OCI-LY1 (cell line): ENCODE measurements at regions not wholly inside any gene's neighbourhood (a gene's known extent, or its start where the extent isn't known, plus 50 kb on each side); places are given as distances from the start of the nearest gene placed in this dataset.

ENCODE experiments used
- H2AFZ ChIP-seq: fragments of 200-600 bp; sonication (generic), shearing (Covaris generic); 2 replicates; pipeline ENCODE4 v1.6.0; 2014; ENCODE audit warnings: antibody characterized with exemption, mild to moderate bottlenecking, low read length
- H3F3A ChIP-seq: fragments of 200-600 bp; sonication (generic), shearing (Covaris generic); 2 replicates; pipeline ENCODE4 v1.6.0; 2014; ENCODE audit warnings: mild to moderate bottlenecking, antibody characterized with exemption, low read length, moderate library complexity; ENCODE audit not compliant: insufficient read depth
- H3K27ac ChIP-seq: fragments of 200-600 bp; sonication (generic); 2 replicates; pipeline ENCODE4 v1.5.1; 2014; ENCODE audit warnings: low read length, mixed run types, mild to moderate bottlenecking, low read depth; ENCODE audit not compliant: poor library complexity, severe bottlenecking
- H3K27me3 ChIP-seq: fragments of 200-600 bp; sonication (generic); 2 replicates; pipeline ENCODE4 v1.6.0; 2014; ENCODE audit warnings: antibody characterized with exemption, mild to moderate bottlenecking, low read length, moderate library complexity; ENCODE audit not compliant: insufficient read depth
- H3K36me3 ChIP-seq: fragments of 200-600 bp; sonication (generic); 2 replicates; pipeline ENCODE4 v1.6.1; 2014; ENCODE audit warnings: mild to moderate bottlenecking, antibody characterized with exemption, low read length, moderate library complexity, mixed read lengths; ENCODE audit not compliant: insufficient read depth
- H3K4me1 ChIP-seq: fragments of 200-600 bp; sonication (generic); 2 replicates; pipeline ENCODE4 v1.5.1; 2014; ENCODE audit warnings: mild to moderate bottlenecking, low read length, moderate library complexity; ENCODE audit not compliant: insufficient read depth, severe bottlenecking
- H3K4me2 ChIP-seq: fragments of 200-600 bp; sonication (generic), shearing (Covaris generic); 2 replicates; pipeline ENCODE4 v1.6.1; 2014; ENCODE audit warnings: low read length
- H3K4me3 ChIP-seq: fragments of 200-600 bp; sonication (generic); 2 replicates; pipeline ENCODE4 v1.5.1; 2014; ENCODE audit warnings: low read length, low read depth, mild to moderate bottlenecking, mixed read lengths; ENCODE audit not compliant: poor library complexity, severe bottlenecking
- H3K79me2 ChIP-seq: fragments of 200-600 bp; shearing (Covaris generic); 2 replicates; pipeline ENCODE4 v1.6.1; 2016; ENCODE audit warnings: mixed run types, low read length, mixed read lengths; ENCODE audit not compliant: insufficient read depth
- H3K9ac ChIP-seq: fragments of 200-600 bp; sonication (generic), shearing (Covaris generic); 2 replicates; pipeline ENCODE4 v1.6.1; 2014; ENCODE audit warnings: mild to moderate bottlenecking, low read length, mixed read lengths
- H3K9me2 ChIP-seq: fragments of 200-600 bp; sonication (generic), shearing (Covaris generic); 2 replicates; pipeline ENCODE4 v1.6.1; 2014; ENCODE audit warnings: low read depth, mild to moderate bottlenecking, low read length, mixed read lengths
- H3K9me3 ChIP-seq: fragments of 200-600 bp; shearing (Covaris generic); 2 replicates; pipeline ENCODE4 v1.6.1; 2014; ENCODE audit warnings: low read length, mixed read lengths
- H4K20me1 ChIP-seq: fragments of 200-600 bp; sonication (generic), shearing (Covaris generic); 2 replicates; pipeline ENCODE4 v1.6.0; 2016; ENCODE audit warnings: mild to moderate bottlenecking, low read length; ENCODE audit not compliant: insufficient read depth
- EZH2 ChIP-seq: fragments of 200-600 bp; sonication (generic), shearing (Covaris generic); IDR thresholded peaks from 2 replicates; pipeline ENCODE4 v1.8.0; 2017; ENCODE audit warnings: borderline replicate concordance, mixed run types, mild to moderate bottlenecking, antibody characterized with exemption, low read length, moderate library complexity, mixed read lengths
- TF ChIP-seq, protein P1 (sequence below): fragments of 200-600 bp; sonication (generic), shearing (Covaris generic); IDR thresholded peaks from 2 replicates; pipeline ENCODE4 v1.5.1; 2017; ENCODE audit warnings: mild to moderate bottlenecking, antibody characterized with exemption, low read length, moderate library complexity, mixed read lengths

DNA sequence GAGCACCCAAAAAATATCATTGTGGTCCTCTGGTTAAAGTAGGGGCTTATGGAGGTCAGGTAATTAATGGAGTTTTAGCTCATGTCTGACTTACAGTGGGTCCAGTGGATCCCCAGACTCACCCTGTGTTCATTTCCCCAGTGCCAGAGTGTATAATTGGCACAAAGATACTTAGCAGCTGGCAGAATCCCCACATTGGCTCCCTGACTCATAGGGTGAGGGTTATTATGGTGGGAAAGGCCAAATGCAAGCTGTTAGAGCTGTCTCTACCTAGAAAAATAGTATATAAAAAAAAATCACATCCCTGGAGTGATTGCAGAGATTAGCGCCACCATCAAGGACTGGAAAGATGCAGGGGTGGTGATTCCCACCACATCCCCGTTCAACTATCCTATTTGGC lies 1067.6 kb upstream of the ACVR2A start:
- TF ChIP-seq, protein P1, sequence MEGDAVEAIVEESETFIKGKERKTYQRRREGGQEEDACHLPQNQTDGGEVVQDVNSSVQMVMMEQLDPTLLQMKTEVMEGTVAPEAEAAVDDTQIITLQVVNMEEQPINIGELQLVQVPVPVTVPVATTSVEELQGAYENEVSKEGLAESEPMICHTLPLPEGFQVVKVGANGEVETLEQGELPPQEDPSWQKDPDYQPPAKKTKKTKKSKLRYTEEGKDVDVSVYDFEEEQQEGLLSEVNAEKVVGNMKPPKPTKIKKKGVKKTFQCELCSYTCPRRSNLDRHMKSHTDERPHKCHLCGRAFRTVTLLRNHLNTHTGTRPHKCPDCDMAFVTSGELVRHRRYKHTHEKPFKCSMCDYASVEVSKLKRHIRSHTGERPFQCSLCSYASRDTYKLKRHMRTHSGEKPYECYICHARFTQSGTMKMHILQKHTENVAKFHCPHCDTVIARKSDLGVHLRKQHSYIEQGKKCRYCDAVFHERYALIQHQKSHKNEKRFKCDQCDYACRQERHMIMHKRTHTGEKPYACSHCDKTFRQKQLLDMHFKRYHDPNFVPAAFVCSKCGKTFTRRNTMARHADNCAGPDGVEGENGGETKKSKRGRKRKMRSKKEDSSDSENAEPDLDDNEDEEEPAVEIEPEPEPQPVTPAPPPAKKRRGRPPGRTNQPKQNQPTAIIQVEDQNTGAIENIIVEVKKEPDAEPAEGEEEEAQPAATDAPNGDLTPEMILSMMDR = no peak
- no peaks in the 10 kb centered on the region for H3K4me1 ChIP-seq
- H3K27me3 ChIP-seq = no peaks in the 10 kb centered on the region
- H3K9ac ChIP-seq = no peak overlapping the region
- no peak overlapping the region for H2AFZ ChIP-seq
- H4K20me1 ChIP-seq = no peaks in the 10 kb centered on the region
- no peaks in the 10 kb centered on the region for H3K36me3 ChIP-seq
- H3K9me3 ChIP-seq = no peaks in the 10 kb centered on the region
- H3K27ac ChIP-seq = no peak overlapping the region
- H3K4me3 ChIP-seq = no peak overlapping the region
- no peak overlapping the region for H3K4me2 ChIP-seq
- no peaks in the 10 kb centered on the region for H3K79me2 ChIP-seq
- no peaks in the 10 kb centered on the region for H3K9me2 ChIP-seq
- no peaks in the 10 kb centered on the region for H3F3A ChIP-seq

- Histone ChIP-seq H3K4me1 (no peaks in the 10 kb centered on the region), H3K9me2 (no peaks in the 10 kb centered on the region), H3F3A (no peaks in the 10 kb centered on the region), H3K36me3 (no peaks in the 10 kb centered on the region), H3K4me2 (no peak overlapping the region), H3K4me3 (no peak overlapping the region), H3K27me3 (no peaks in the 10 kb centered on the region), H4K20me1 (no peaks in the 10 kb centered on the region), H3K9ac (no peak overlapping the region), H2AFZ (no peak overlapping the region), H3K27ac (no peak overlapping the region), H3K9me3 (no peaks in the 10 kb centered on the region), H3K79me2 (no peaks in the 10 kb centered on the region)
- TF ChIP-seq, protein P1 = no peak
- TF ChIP-seq EZH2 = no peak
Observed at GRCh38 chr2:146776596-146776995, 1068.2 kb upstream of the ACVR2A start.

DNA sequence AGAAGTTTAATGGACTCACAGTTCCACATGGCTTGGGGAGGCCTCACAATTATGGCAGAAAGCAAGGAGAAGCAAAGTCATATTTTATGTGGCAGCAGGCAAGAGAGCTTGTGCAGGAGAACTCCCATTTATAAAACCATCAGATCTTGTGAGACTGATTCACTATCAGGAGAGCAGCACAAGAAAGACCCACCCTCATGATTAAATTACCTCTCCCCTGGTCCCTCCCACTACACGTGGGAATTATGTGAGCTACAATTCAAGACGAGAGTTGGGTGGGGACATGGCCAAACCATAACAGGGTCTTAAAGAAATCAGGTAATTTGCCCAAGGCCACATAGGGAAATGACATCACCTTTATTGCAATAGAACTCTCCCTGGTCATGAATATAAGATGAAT lies 1073.3 kb upstream of the ACVR2A start:
- Histone ChIP-seq H2AFZ (no peak overlapping the region), H3K36me3 (no peaks in the 10 kb centered on the region), H3K4me3 (no peak overlapping the region), H3K9ac (no peak overlapping the region), H3K4me1 (no peaks in the 10 kb centered on the region), H3F3A (no peaks in the 10 kb centered on the region), H3K4me2 (no peak overlapping the region), H3K9me2 (no peaks in the 10 kb centered on the region), H4K20me1 (no peaks in the 10 kb centered on the region), H3K9me3 (no peaks in the 10 kb centered on the region), H3K27me3 (no peaks in the 10 kb centered on the region), H3K79me2 (no peaks in the 10 kb centered on the region), H3K27ac (no peak overlapping the region)
- TF ChIP-seq, protein P1 = no peak
- TF ChIP-seq EZH2 = no peak
